NCI-H460 (cell line): ENCODE measurements at regions not wholly inside any gene's neighbourhood (a gene's known extent, or its start where the extent isn't known, plus 50 kb on each side); places are given as distances from the start of the nearest gene placed in this dataset.
"Not testable (repeated sequence)": the region's sequence is repeated elsewhere in the genome, so short reads cannot be mapped to it uniquely, and the experiment has no call there.

ENCODE experiments used
- DNase-seq: peaks from one replicate; pipeline ENCODE4 v3.0.0-alpha.2; 2016; ENCODE audit warnings: low read depth; ENCODE audit errors: extremely low read depth

GRCh38 chrX:138014577-138014976 is 448.6 kb downstream of the ZIC3 start:
- no peak for DNase-seq

GRCh38 chrX:138018145-138018799 is 452.3 kb downstream of the ZIC3 start:
- DNase-seq = no peak

GRCh38 chrX:138020941-138021340 is 455.0 kb downstream of the ZIC3 start:
- no peak for DNase-seq

GRCh38 chrX:138026211-138026610 is 460.3 kb downstream of the ZIC3 start:
- no peak for DNase-seq

- DNase-seq = no peak
Observed at GRCh38 chrX:138031715-138032114, 465.8 kb downstream of the ZIC3 start.

GRCh38 chrX:138034136-138034535 is 468.2 kb downstream of the ZIC3 start:
- no peak for DNase-seq

- DNase-seq = no peak
Observed at GRCh38 chrX:138037548-138037947, 471.6 kb downstream of the ZIC3 start.

- no peak for DNase-seq
Observed at GRCh38 chrX:138057883-138058282, 492.0 kb downstream of the ZIC3 start.

GRCh38 chrX:138058931-138059330 is 493.0 kb downstream of the ZIC3 start:
- no peak for DNase-seq

- no peak for DNase-seq
Observed at GRCh38 chrX:138067415-138067814, 501.5 kb downstream of the ZIC3 start.

GRCh38 chrX:138073626-138074025 is 507.7 kb downstream of the ZIC3 start:
- DNase-seq = no peak

GRCh38 chrX:138082251-138082650 is 516.3 kb downstream of the ZIC3 start:
- DNase-seq = no peak

- no peak for DNase-seq
Observed at GRCh38 chrX:138082896-138083295, 517.0 kb downstream of the ZIC3 start.

GRCh38 chrX:138110910-138111309 is 545.0 kb downstream of the ZIC3 start:
- not testable (repeated sequence) for DNase-seq

- DNase-seq = no peak
Observed at GRCh38 chrX:138127314-138127713, 561.4 kb downstream of the ZIC3 start.

GRCh38 chrX:138128027-138128671 is 562.2 kb downstream of the ZIC3 start:
- DNase-seq = peak; percentile 34

GRCh38 chrX:138150709-138151108 is 560.8 kb downstream of the FGF13 start:
- peak; percentile 5 for DNase-seq

GRCh38 chrX:138157850-138158249 is 553.7 kb downstream of the FGF13 start:
- DNase-seq = no peak

- peak; percentile 25 for DNase-seq
Observed at GRCh38 chrX:138191998-138192397, 519.5 kb downstream of the FGF13 start.

GRCh38 chrX:138229718-138230117 is 481.8 kb downstream of the FGF13 start:
- no peak for DNase-seq

GRCh38 chrX:138240266-138240665 is 471.3 kb downstream of the FGF13 start:
- DNase-seq = no peak

- DNase-seq = no peak
Observed at GRCh38 chrX:138254001-138254400, 457.5 kb downstream of the FGF13 start.

- no peak for DNase-seq
Observed at GRCh38 chrX:138255373-138255772, 456.1 kb downstream of the FGF13 start.
